Glomerular endothelial cell (primary cell): ENCODE measurements at regions not wholly inside any gene's neighbourhood (a gene's known extent, or its start where the extent isn't known, plus 50 kb on each side); places are given as distances from the start of the nearest gene placed in this dataset.

Experiments
- DNase-seq: peaks from one replicate; pipeline ENCODE4 v3.0.0-alpha.2; 2011; ENCODE audit warnings: low read depth, low spot score; ENCODE audit errors: extremely low read depth

DNA sequence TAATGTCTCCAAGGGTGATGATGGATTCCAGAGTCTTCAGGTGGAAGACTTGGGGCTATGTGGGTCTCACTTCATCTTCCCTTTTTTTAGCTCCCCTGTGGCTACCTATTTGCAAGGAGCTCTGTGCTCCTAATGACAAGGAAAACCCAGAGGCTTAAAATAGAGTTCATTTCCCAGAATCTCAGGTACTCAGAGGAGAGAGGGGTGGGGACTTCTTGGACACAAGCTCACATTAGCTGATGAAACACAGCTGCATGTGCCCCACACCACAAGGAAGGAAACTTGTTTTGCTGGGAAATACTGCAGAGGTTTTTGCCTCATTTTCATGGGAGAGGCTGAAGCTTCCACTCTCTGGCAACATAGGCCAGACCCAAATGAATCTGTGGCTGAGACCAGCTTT lies 138.6 kb upstream of the SLC1A4 start:
- DNase-seq: no peak

GRCh38 chr2:64852771-64853241 lies 136.4 kb upstream of the SLC1A4 start:
- no peak for DNase-seq

DNA sequence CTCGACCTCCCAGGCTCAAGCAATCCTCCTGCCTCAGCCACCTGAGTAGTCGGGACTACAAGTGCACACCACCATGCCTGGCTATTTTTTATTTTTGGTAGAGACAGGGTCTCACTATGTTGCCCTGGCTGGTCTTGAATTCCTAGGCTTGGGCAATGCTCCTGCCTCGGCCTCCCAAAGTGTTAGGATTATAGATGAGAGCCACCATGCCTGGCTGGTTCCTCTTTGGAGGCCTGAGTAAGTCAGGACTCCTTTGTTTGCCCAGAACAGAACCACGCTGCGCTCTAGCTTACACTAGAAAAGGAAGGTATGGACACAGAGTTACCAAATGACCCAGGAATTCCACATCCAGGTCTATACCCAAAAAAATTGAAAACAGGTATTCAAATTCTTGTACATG lies 135.9 kb upstream of the SLC1A4 start:
- no peak for DNase-seq

GRCh38 chr2:64853894-64854293 lies 135.3 kb upstream of the SLC1A4 start:
- no peak for DNase-seq

DNA sequence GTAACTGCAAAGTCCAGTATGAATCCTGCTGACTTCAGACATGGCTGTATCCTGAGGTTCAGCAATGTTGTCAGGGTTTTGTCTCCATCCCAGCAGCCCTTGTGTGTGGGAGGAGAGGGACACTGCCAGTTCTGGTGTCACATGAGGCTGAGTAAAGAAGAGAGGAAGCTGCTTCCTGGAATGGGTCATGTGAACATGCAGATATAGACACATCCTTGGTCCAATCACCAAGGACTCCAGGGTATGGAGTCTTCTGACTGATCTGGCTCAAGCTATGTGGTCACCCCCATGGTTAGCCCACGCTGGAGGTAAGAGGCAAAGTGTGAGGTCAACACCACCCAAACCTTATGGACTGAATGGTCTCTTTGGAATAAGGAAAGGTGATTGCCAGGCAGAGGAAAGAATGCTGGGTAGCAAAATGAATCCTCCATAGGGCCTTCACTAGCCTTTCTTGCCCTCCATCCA lies 134.4 kb upstream of the SLC1A4 start:
- DNase-seq: no peak

DNA sequence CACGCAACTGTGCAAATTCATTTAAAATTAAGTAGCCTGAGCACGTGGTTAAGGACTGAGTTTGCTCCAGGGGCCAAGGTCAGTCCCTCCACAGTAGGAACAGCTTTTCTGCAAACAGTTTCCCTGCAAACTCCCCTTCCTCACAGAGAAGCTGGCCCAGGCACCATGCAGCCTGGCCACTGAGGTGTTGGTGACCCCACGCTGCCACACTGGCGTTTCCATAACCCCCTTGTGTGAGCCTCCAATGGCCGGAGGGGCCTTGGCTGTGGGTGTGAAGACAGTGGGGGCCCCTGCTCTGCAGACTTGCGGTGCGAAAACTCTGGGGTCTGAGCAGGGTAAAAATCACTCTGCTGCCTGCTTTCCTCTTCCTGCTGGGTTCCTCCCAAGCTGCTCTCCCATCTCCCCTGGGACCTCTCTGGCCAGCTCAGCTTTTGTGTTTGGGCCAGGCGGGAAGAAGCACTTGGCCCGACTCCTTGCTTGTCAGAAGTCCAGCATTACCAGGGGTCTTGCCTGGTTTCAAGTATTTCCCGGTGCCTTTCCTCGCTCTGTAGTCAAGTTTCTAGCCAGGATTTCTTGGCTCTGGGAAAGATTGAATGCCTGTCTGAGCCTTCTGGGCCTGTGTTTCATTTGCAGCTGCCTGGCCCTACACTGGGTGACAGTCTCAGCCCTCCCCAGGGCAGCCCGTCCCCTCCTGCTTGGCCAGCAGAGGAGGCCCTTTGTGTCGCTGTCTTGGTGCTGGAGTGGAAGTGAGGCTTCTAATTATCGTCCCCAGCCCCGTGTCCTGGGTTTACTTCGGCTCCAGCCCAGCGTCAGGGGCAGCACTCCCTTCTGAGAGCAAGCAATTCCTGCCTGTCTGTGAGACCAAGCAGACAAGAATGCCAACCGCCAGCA lies 131.4 kb upstream of the SLC1A4 start:
- no peak for DNase-seq

DNA sequence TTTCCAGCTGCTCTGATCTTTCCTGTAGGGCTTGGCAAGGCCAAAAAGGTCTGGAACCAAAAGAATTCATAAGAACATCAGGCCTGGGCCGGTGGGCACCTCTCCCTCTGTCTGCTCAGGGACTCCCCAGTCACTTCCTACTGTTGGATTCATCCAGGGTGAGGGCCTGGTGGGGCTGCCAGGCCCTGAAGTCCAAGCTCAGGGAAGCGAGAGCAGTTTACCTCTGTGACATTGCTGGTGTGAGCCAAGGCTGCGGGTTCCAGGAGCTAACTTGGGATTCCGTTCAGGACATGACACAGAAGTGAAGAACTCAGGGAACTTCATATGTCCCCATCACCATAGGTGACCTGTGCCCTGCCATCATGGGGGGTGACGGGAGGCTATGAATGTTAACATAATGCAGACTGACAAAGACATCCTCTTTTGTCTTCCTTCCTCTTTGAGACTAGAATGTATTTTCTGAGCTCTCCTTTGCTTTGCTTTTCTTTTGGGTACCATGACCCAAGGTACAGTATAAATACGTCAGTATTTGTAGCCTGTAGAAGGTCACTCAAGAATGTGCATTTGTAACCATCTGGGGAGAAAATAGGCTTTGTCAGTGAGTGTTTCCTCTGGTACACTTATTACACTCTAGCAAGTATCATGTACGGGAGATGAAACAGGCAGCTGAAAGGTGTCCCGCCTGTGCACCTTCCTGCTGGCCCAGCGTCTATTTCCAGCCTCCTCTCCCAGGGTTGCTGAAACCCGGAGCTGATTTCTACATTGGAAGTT lies 130.5 kb upstream of the SLC1A4 start:
- DNase-seq: no peak

DNA sequence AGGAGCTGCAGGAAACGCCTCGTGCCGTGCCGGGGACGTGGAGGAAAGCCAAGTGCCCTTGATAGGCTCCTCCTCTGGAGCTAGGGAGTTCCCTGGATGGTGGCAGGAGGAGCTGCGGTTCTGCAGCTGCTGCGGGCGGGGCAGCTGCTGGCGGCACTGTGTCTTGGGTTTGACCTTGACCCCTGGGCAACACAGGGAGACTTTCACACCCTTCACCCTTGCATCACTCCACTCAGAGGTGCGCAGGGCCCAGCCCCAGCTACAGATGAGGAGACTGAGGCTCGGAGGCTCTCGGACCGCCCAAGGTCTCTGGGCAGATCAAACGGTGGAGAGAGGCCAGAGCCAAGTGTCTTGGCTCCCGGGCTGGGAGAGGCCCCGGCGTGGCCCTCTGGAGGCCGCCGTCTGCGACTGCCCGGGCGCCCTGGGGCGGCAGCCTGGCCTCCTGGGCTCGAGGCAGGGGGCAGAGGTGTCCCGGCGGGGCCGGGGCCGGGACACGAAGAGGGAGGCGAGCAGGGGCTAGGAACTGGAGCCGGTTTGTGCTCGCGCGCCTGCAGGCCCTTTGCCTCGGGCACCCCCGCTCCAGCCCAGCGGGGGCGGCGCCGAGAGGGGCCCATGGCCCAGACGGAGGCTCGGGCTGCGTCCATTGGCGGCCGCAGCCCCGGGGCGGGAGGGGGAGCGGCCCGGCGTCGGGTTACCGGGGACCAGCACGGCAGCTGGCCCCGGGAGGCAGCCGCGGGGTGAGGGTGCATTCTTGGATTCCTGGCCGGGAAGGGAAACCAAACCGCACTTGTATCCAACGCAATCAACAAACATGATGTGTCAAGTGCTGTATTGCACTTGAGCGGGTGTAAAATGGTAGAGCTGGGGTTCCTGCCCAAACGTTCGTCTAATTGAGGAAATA lies 129.6 kb upstream of the SLC1A4 start:
- no peak for DNase-seq

- no peak for DNase-seq
Observed at GRCh38 chr2:64860276-64860885, 128.8 kb upstream of the SLC1A4 start.

GRCh38 chr2:64860936-64861335 lies 128.3 kb upstream of the SLC1A4 start:
- DNase-seq: no peak

- DNase-seq: no peak
Observed at GRCh38 chr2:64861452-64862397, 127.5 kb upstream of the SLC1A4 start.

- DNase-seq: no peak
Observed at GRCh38 chr2:64862623-64863022, 126.6 kb upstream of the SLC1A4 start.

DNA sequence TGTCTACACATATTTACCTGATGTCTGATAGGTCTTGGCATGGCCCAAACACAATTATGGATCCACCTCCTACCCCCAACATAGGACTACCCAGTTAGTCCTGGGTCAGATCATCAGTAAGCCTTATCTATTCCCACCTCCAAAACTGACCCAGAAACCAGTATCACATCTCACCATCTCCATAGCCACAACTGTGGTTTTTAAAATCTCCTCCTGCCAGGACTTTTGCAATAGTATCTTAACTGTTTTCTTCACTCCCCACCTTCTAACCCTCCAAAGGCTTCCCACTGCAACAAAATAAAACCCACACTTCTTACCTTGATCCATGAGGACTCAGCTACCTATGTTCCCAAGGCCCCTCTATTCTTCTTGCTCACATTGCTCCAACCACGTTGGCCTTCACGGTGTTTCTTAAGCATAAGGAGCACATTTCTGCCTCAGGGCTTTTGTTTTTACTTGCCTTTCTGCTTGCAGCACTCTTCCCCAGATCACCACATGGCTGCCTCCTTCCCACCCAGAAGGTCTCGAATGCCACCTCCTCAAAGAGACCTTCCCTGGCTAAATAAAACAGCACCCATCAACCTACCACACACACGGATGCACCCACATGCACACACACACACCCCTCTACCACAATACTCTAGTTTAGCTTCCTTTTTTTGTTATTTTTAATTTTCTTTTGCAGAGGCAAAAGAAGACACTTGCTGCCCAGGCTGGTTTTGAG lies 125.9 kb upstream of the SLC1A4 start:
- DNase-seq: no peak

DNA sequence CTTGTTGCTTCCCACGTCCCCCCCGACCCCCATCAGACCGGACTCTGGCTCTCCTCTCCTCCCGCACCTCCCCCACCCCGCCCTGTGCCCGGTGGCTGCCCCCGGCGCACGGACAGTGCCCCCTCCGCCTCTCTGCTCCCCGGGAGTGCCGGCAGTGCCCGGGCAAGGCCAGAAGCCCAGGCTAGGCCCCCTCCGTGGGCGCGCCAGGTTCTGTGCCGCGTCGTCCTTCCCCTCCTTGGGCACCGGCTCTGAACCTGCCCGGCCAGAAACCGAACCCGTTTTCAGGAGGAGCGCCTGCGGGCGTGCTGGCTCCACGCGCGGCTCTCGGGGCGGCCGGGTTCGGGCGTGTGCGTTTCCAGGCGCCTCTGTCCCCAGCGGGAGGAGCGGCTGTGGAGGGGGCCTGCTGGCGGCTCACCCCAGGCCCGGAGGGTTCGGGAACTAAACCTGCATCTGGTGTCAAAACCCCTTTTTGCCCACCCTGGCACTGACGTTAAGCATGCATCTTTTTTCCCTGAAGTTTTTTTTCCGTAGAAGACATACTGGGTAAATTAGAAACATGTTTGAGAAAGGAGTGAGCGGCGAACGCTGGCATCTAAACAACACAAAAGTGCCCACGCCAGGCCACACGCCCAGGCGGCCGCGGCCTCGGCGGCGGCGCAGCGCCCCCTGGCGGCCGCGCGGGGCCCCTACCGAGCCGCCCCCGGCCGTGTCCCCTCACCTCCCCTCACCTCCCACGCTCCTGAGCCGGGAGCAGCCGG lies 123.9 kb upstream of the SLC1A4 start:
- DNase-seq: no peak

GRCh38 chr2:64865831-64866345 lies 123.3 kb upstream of the SLC1A4 start:
- DNase-seq: no peak

DNA sequence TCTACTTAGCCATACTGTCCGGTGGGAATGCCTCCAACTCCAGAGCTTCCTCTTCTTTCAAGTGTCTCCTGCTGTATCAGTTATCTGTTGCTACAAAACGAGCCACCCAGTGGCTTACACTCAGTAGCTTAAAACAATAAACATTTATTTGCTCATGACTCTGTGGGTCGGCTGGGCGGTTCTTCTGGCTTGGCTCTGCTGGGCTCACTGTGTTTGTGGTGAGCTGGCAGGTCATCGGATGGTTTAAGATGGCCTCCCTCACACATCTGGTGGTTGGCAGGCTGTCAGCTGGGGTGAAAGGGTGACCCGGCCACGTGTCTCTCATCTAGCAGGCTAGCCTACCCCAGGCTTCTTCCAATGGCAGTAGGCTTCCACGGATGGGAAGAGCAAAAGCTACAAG lies 122.4 kb upstream of the SLC1A4 start:
- DNase-seq: no peak

DNA sequence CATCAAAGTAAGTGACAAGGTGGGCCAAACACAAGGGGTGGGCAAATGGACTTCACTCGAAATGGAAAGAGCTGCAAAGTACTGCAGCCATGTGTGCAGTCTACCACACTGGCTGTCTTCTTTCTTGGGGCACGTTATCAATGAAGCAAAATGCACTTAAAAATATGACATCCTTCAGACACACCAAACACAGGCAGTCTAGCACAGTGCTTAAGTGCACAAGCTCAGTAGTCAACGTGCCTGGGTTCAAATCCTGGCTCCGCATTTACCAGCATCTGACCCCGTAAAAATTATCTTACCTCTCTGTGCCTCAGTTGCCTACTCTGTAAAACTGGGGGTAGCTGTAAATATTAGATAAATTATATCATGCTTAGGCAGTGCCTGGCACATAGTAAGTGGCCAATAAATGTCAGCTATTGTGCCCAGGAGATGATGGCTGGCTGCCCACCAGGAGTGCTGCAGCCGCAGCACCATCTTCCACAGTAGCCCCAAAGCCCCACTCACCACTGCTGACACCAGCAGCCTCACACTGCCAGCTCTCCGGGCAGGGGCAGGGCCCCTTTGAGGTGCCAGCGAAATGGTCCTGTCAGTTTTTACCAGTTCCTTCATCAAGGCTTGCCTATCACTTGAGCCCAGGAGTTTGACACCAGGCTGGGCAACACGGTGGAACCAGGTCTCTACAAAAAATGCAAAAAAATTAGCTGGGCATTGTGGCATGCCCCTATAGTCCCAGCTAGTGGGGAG lies 121.8 kb upstream of the SLC1A4 start:
- no peak for DNase-seq
